Heart right ventricle (tissue), 16 donors: ENCODE measurements at regions not wholly inside any gene's neighbourhood (a gene's known extent, or its start where the extent isn't known, plus 50 kb on each side); places are given as distances from the start of the nearest gene placed in this dataset.

Experiments used
- ATAC-seq, 8 donors: fragments of 200-7000 bp; cut with Tn5 transposase; one replicate each; pipeline ENCODE4 v1.9.1; 2020; ENCODE audit warnings: mild to moderate bottlenecking in 8 of 8, moderate library complexity in 8 of 8, moderate number of reproducible peaks in 1 of 8
- DNase-seq, 2 donors: peaks; one replicate each; pipeline ENCODE4 v3.0.0-alpha.2; 2020
- H3K27ac ChIP-seq, 10 donors: fragments of 200-600 bp; sonication (generic) in 2 of 10; one replicate each; pipeline versions ENCODE4 v1.5.0 to v1.8.0; 2020 to 2022; ENCODE audit warnings: mild to moderate bottlenecking in 3 of 10
- H3K27me3 ChIP-seq, 7 donors: fragments of 200-600 bp; one replicate each; pipeline ENCODE4 v1.8.0; 2021 to 2022; ENCODE audit warnings: mild to moderate bottlenecking in 2 of 7
- H3K36me3 ChIP-seq, 9 donors: fragments of 200-600 bp; sonication (generic) in 1 of 9; one replicate each; pipeline versions ENCODE4 v1.5.0 to v1.8.0; 2020 to 2022; ENCODE audit warnings: mild to moderate bottlenecking in 2 of 9
- H3K4me1 ChIP-seq, 9 donors: fragments of 200-600 bp; sonication (generic) in 1 of 9; one replicate each; pipeline versions ENCODE4 v1.5.0 to v1.8.0; 2020 to 2022; ENCODE audit warnings: mild to moderate bottlenecking in 4 of 9
- H3K4me3 ChIP-seq, 10 donors: fragments of 200-600 bp; sonication (generic) in 2 of 10; one replicate each; pipeline versions ENCODE4 v1.5.0 to v1.8.0; 2020 to 2022; ENCODE audit warnings: mild to moderate bottlenecking in 7 of 10, moderate library complexity in 2 of 10
- H3K9me3 ChIP-seq, 11 donors: fragments of 200-600 bp in 10 of 11; sonication (generic) in 2 of 11; one replicate each; pipeline versions ENCODE4 v1.5.0 to v1.8.0; 2013 to 2022; ENCODE audit warnings: mild to moderate bottlenecking in 2 of 11, control low read depth in 1 of 11, moderate library complexity in 1 of 11
- CTCF ChIP-seq, 9 donors: fragments of 200-600 bp; sonication (generic) in 2 of 9; IDR thresholded peaks; one replicate each; pipeline versions ENCODE4 v1.5.0 to v1.8.0; 2021 to 2022; ENCODE audit warnings: antibody characterized with exemption in 9 of 9, mild to moderate bottlenecking in 5 of 9, moderate library complexity in 1 of 9
- WGBS, 2 donors: extraction: QIAGEN DNeasy Blood & Tissue Kit; methylation state at CpG; one replicate each; pipeline ENCODE4 v1.1.7; 2013; ENCODE audit warnings: inconsistent platforms in 1 of 2; 5-methylcytosine and 5-hydroxymethylcytosine counted together
- intact Hi-C, 10 donors: fragments of 100-400 bp; cut with DNase I; formaldehyde crosslinking; loops; one replicate each; pipeline versions ENCODE4 v1.11.1 to v1.14.2; 2022
- donor health status: Arrhythmogenic right ventricular cardiomyopathy.
- donor health status: ischemic (EF 13 %, LVEDD 7.1; RV severe dilation, severe dysfunction).
- donor health status: healthy with polysubstance abuse.
- donor health status: DM: no; HTN: yes; CAD: no.
- donor health status: DM: no; HTN: no; CAD: no.
- donor health status: ischemic (EF 25% LVEDD 6.9; RV normal size, moderate dysfunction).
- donor health status: ischemic (EF 25% LVEDD 5.7; RV mildly dilated, moderate dysfunction).
- donor health status: healthy.
- donor health status: DM: yes; HTN: yes; CAD: no.
- donor health status: Ischemic cardiomyopathy.
- donor health status: ischemic (EF 35%, LVEDD 5.7; RV mildly dilated, moderate dysfunction).
- donor health status: nonischemic (EF 11% LVEDD 7.7; RV severe dilation, severe dysfunction).
- donor health status: DM: yes; HTN: yes; CAD: no.
- donor health status: PGD.
- donor health status: ischemic (EF 29% LVEDD 5.4; RV normal size, mild dysfunction).
- donor health status: nonischemic (EF 23%, LVEDD 6.1; RV moderate dilation, normal function).

DNA sequence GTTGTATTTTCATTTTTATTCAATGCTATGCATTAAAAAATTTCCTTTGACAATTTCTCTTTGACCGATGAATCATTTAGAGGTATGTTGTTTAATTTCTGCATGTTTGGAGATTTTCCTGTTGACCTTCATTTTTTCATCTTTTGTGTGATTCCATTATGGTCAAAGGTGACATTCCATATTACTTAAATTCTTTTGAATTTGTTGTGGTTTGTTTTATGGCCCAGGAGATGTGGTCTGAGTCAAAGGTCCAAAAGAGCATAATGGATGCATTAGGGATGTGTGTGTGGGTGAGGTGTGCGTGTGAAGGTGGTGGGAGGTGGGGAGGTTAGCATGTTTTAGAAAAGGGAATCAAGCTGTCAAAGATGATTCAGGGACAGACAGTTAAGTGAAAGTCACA is 76.0 kb upstream of the GIMD1 start:
- Histone ChIP-seq H3K27me3 (no peaks in the 10 kb centered on the region), H3K36me3 (no peaks in the 10 kb centered on the region), H3K4me1 (no peaks in the 10 kb centered on the region), H3K4me3 (no peak overlapping the region), H3K9me3 (peaks cover 0 to 5% (median 0%) of the 10 kb centered on the region in 11 donors), H3K27ac (no peak overlapping the region)
- intact Hi-C loops: no loop called here
- no peak for ATAC-seq
- WGBS, 2 donors: 59 to 84% methylated on average over 2 of the region's 2 CpGs
- no peak for TF ChIP-seq CTCF (IDR thresholded peaks at IDR 0.05)
- no peak for DNase-seq

GRCh38 chr4:106430797-106431196 is 62.2 kb upstream of the GIMD1 start:
- ATAC-seq (no peak), DNase-seq (no peak)
- no peaks in the 10 kb centered on the region for H3K4me1 ChIP-seq
- intact Hi-C loops: no loop called here
- H3K36me3 ChIP-seq: no peaks in the 10 kb centered on the region
- no peak overlapping the region for H3K4me3 ChIP-seq
- no peak overlapping the region for H3K27ac ChIP-seq
- no peaks in the 10 kb centered on the region for H3K9me3 ChIP-seq
- WGBS, 2 donors: 83 to 85% methylated on average over 2 of the region's 2 CpGs
- no peaks in the 10 kb centered on the region for H3K27me3 ChIP-seq
- no peak for TF ChIP-seq CTCF (IDR thresholded peaks at IDR 0.05)

DNA sequence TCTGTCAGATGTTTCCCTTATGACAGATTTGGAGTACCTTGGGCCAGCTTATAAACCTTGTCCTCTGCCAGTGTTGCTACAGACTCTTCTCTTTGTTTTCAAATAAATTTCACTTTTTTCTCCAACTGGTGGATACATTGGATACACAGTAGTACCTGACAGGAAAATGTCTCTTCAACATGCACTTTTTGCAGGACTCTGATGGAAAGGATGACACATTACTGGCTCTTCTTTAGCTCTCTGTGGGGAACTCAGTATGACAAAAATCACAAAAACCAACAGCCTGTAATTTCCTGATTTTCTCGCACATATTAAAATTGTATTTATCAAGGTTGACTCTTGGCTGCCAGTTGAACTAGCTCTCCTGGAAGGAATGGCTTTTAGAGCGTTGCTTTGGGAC is 61.3 kb upstream of the GIMD1 start:
- ATAC-seq (no peak), DNase-seq (no peak)
- TF ChIP-seq CTCF (IDR thresholded peaks at IDR 0.05): no peak
- Histone ChIP-seq H3K4me3 (no peak overlapping the region), H3K27ac (no peak overlapping the region), H3K9me3 (no peaks in the 10 kb centered on the region), H3K4me1 (no peaks in the 10 kb centered on the region), H3K36me3 (no peaks in the 10 kb centered on the region), H3K27me3 (no peaks in the 10 kb centered on the region)
- WGBS, 2 donors: 84 to 85% methylated on average over 2 of the region's 2 CpGs
- intact Hi-C loops: no loop called here

DNA sequence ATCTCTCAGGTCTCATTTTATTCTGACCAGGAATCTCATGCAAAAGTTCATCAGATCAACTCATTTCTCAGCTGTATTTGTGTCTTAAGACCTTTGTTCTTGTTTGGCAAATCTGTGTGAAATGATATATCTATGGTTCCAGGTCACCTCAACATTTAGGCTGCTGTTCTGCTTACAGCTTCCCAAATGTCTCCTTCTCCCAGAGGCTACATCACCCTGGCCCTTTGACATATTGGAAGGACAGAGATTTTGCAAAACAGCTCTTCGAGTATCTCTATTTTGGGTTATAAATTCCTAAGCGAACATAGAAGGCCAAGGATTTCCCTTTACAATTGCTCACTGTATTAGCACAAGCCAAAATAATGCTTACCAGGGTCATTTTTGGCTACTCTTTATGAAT is 57.5 kb upstream of the GIMD1 start:
- no peak overlapping the region for H3K27ac ChIP-seq
- DNase-seq (no peak), ATAC-seq (no peak)
- H3K9me3 ChIP-seq: no peaks in the 10 kb centered on the region
- H3K36me3 ChIP-seq: no peaks in the 10 kb centered on the region
- no peak for TF ChIP-seq CTCF (IDR thresholded peaks at IDR 0.05)
- WGBS, 2 donors: 79 to 80% methylated on average over 2 of the region's 2 CpGs
- H3K4me3 ChIP-seq: no peak overlapping the region
- no peaks in the 10 kb centered on the region for H3K4me1 ChIP-seq
- intact Hi-C loops: no loop called here
- peaks cover 0 to 3% (median 0%) of the 10 kb centered on the region in 7 donors for H3K27me3 ChIP-seq

DNA sequence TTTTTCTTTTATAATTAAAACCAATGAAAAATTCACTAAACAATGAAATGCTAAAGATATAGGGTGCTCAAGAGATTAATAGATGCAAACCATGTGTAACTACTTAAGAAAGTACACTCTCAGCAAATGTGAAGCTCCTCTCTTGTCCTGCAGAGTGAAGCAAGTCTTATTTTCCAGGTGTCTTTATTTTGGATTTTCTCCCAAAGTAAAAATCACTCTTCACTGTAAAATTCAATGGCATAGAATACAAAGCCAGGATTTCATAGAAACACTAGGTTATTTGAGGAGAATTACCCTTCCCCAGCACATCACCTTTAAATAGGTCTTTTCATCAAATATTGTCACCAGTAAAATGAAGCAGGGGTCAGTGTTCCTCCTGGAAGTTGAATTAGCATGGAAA is 57.0 kb upstream of the GIMD1 start:
- Histone ChIP-seq H3K9me3 (no peaks in the 10 kb centered on the region), H3K27ac (no peak overlapping the region)
- no peak for TF ChIP-seq CTCF (IDR thresholded peaks at IDR 0.05)

More for the DNA sequence above, 57.0 kb upstream of the GIMD1 start:
- Histone ChIP-seq H3K27me3 (peaks cover 0 to 3% (median 0%) of the 10 kb centered on the region in 7 donors), H3K4me3 (no peak overlapping the region), H3K4me1 (no peaks in the 10 kb centered on the region), H3K36me3 (no peaks in the 10 kb centered on the region)
- DNase-seq (no peak), ATAC-seq (no peak)
- intact Hi-C loops: no loop called here
